Loucy (cell line): ENCODE measurements at regions not wholly inside any gene's neighbourhood (a gene's known extent, or its start where the extent isn't known, plus 50 kb on each side); places are given as distances from the start of the nearest gene placed in this dataset.

Source experiments
- H2AFZ ChIP-seq: fragments of 200-600 bp; sonication (generic); 2 replicates; pipeline ENCODE4 v1.6.0; 2016; ENCODE audit warnings: antibody characterized with exemption, mild to moderate bottlenecking, low read length, moderate library complexity
- H3F3A ChIP-seq: fragments of 200-600 bp; 2 replicates; pipeline ENCODE4 v1.6.0; 2016; ENCODE audit warnings: antibody characterized with exemption, low read depth, mild to moderate bottlenecking
- H3K27me3 ChIP-seq: fragments of 200-600 bp; sonication (generic); 2 replicates; pipeline ENCODE4 v1.6.1; 2014; ENCODE audit warnings: low read length, mild to moderate bottlenecking; ENCODE audit not compliant: insufficient read depth, poor library complexity, severe bottlenecking
- H3K36me3 ChIP-seq: fragments of 200-600 bp; sonication (generic); 2 replicates; pipeline ENCODE4 v1.6.1; 2016; ENCODE audit warnings: low read length; ENCODE audit not compliant: insufficient read depth
- H3K4me1 ChIP-seq: fragments of 200-600 bp; sonication (generic); 2 replicates; pipeline ENCODE4 v1.5.1; 2014; ENCODE audit warnings: low read length, mild to moderate bottlenecking; ENCODE audit not compliant: insufficient read depth, poor library complexity, severe bottlenecking
- H3K4me2 ChIP-seq: fragments of 200-600 bp; sonication (generic); 2 replicates; pipeline ENCODE4 v1.6.0; 2014; ENCODE audit warnings: antibody characterized with exemption, low read length, low read depth, mild to moderate bottlenecking; ENCODE audit not compliant: poor library complexity, severe bottlenecking
- H3K4me3 ChIP-seq: fragments of 200-600 bp; sonication (generic); 2 replicates; pipeline ENCODE4 v1.5.1; 2014; ENCODE audit warnings: low read length, mild to moderate bottlenecking, mixed read lengths; ENCODE audit not compliant: poor library complexity, severe bottlenecking
- H3K79me2 ChIP-seq: fragments of 200-600 bp; sonication (generic); 2 replicates; pipeline ENCODE4 v1.6.1; 2014; ENCODE audit warnings: low read length; ENCODE audit not compliant: insufficient read depth
- H3K9ac ChIP-seq: fragments of 200-600 bp; sonication (generic); 2 replicates; pipeline ENCODE4 v1.6.0; 2014; ENCODE audit warnings: mild to moderate bottlenecking, low read depth, low read length, moderate library complexity; ENCODE audit not compliant: poor library complexity, severe bottlenecking
- H3K9me2 ChIP-seq: fragments of 200-600 bp; sonication (generic); replicated peaks from 2 replicates; pipeline ENCODE4 v1.6.1; 2016; ENCODE audit warnings: low read depth, low read length, mixed read lengths
- H3K9me3 ChIP-seq: fragments of 200-600 bp; sonication (generic); 2 replicates; pipeline ENCODE4 v1.6.1; 2014; ENCODE audit warnings: mild to moderate bottlenecking, antibody characterized with exemption, low read length, low read depth; ENCODE audit not compliant: insufficient read depth
- H4K20me1 ChIP-seq: fragments of 200-600 bp; sonication (generic); 2 replicates; pipeline ENCODE4 v1.6.0; 2014; ENCODE audit warnings: antibody characterized with exemption, low read length, mild to moderate bottlenecking; ENCODE audit not compliant: insufficient read depth, poor library complexity, severe bottlenecking
- EZH2phosphoT487 ChIP-seq: fragments of 200-600 bp; IDR thresholded peaks from 2 replicates; pipeline ENCODE4 v1.6.1; 2018; ENCODE audit warnings: antibody characterized with exemption, mild to moderate bottlenecking, moderate library complexity, borderline replicate concordance
- TF ChIP-seq, protein P1 (sequence below): fragments of 200-600 bp; sonication (generic); conservative IDR thresholded peaks from 2 replicates; pipeline ENCODE4 v1.5.1; 2014; ENCODE audit warnings: mild to moderate bottlenecking, antibody characterized with exemption, low read length

DNA sequence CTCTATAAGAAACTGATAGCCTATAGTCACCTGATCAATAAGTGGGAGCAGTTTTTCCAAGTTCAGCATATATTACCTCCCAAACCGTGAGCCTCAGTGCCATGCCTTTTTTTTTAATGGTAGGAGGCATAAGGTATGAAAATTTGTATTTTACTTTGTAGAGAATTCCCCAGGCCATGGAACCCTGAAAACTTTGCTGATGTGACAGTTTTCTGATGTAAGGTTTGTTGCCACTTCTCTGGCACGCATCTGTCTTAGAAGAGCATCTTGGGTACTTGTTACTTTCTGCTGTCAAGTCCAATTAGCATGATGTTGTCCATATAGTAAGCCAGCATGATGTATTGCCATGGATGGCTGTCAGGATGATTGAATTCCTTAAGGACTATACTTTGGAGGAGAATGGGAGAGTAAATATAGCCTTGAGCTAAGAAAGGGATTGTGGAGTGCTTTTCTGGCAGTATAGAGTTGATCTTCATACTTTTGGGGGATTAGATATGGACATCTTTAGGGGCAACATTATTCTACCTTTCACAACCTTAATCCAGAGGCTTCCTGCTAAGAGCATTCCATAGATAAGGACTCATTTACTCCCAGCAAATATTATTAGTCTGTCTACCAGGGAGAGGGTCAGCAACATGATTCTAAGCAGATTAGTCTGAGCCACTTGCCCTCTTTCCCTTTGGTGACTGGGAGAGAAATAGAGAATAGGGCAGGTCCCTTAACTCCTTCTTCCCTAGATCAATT is 389.6 kb downstream of the YTHDC2 start:
- no peak overlapping the region for H3K4me3 ChIP-seq
- no peak overlapping the region for H3K9ac ChIP-seq
- H3K4me1 ChIP-seq, result no peaks in the 10 kb centered on the region
- no peak overlapping the region for H2AFZ ChIP-seq
- H3K79me2 ChIP-seq, result no peaks in the 10 kb centered on the region
- no peak overlapping the region for H3K4me2 ChIP-seq
- H3K9me3 ChIP-seq, result no peaks in the 10 kb centered on the region
- H3K27me3 ChIP-seq, result no peaks in the 10 kb centered on the region
- no peaks in the 10 kb centered on the region for H3F3A ChIP-seq
- H3K9me2 ChIP-seq, result no peaks in the 10 kb centered on the region
- TF ChIP-seq EZH2phosphoT487, result no peak
- TF ChIP-seq, protein P1, sequence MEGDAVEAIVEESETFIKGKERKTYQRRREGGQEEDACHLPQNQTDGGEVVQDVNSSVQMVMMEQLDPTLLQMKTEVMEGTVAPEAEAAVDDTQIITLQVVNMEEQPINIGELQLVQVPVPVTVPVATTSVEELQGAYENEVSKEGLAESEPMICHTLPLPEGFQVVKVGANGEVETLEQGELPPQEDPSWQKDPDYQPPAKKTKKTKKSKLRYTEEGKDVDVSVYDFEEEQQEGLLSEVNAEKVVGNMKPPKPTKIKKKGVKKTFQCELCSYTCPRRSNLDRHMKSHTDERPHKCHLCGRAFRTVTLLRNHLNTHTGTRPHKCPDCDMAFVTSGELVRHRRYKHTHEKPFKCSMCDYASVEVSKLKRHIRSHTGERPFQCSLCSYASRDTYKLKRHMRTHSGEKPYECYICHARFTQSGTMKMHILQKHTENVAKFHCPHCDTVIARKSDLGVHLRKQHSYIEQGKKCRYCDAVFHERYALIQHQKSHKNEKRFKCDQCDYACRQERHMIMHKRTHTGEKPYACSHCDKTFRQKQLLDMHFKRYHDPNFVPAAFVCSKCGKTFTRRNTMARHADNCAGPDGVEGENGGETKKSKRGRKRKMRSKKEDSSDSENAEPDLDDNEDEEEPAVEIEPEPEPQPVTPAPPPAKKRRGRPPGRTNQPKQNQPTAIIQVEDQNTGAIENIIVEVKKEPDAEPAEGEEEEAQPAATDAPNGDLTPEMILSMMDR, result no peak
- no peaks in the 10 kb centered on the region for H4K20me1 ChIP-seq
- no peaks in the 10 kb centered on the region for H3K36me3 ChIP-seq

DNA sequence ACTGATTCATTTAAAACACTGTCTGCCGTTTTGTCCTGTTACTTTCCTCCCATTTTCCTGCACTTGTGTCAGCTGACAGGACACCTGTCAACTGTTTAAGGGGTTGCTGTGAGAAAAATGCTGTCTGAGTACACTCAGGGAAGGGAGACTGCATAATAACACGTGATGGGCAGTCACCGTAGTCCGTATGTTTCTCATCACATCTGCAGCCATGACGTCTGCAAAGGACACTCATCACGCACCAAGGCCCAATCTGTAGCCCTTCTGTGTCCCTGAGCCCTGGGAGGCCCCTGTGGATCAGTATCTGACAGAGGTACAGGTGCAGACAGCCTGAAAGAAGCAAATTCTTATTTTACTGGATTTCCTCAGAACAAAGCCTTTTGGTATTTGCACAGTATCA is 396.3 kb downstream of the YTHDC2 start:
- TF ChIP-seq, protein P1, result no peak
- TF ChIP-seq EZH2phosphoT487, result no peak
- H3K9me2 ChIP-seq, result no peaks in the 10 kb centered on the region
- no peak overlapping the region for H2AFZ ChIP-seq
- no peaks in the 10 kb centered on the region for H4K20me1 ChIP-seq
- no peaks in the 10 kb centered on the region for H3K9me3 ChIP-seq
- no peak overlapping the region for H3K4me3 ChIP-seq
- no peaks in the 10 kb centered on the region for H3K79me2 ChIP-seq
- H3K4me1 ChIP-seq, result no peaks in the 10 kb centered on the region
- H3K9ac ChIP-seq, result no peak overlapping the region
- no peaks in the 10 kb centered on the region for H3K36me3 ChIP-seq
- no peak overlapping the region for H3K4me2 ChIP-seq
- no peaks in the 10 kb centered on the region for H3F3A ChIP-seq
- no peaks in the 10 kb centered on the region for H3K27me3 ChIP-seq

DNA sequence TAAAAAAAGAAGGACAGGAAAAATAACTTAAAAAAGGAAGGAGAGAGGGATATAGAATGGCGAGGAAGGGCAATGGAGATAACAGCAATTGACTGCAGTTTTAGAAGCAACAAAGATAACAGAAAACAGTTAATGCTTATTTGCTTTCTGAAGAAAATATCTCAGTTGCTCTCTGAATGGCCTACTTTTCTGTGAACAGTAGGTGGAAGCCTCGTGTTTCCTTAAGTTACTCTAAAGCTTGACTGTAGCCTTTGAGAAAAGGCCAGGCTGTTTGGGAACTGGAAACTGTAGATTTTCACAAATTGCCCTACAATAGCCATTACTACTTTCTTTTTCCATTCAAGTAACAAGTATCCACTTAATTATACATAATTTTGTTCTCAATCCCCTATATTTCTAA is 404.5 kb downstream of the YTHDC2 start:
- Histone ChIP-seq H2AFZ (no peak overlapping the region), H3F3A (no peaks in the 10 kb centered on the region), H3K9me3 (no peaks in the 10 kb centered on the region), H3K79me2 (no peaks in the 10 kb centered on the region), H3K27me3 (no peaks in the 10 kb centered on the region), H3K4me1 (no peaks in the 10 kb centered on the region), H4K20me1 (no peaks in the 10 kb centered on the region), H3K36me3 (no peaks in the 10 kb centered on the region), H3K4me2 (no peak overlapping the region), H3K4me3 (no peak overlapping the region), H3K9me2 (no peaks in the 10 kb centered on the region), H3K9ac (no peak overlapping the region)
- TF ChIP-seq EZH2phosphoT487, result no peak
- TF ChIP-seq, protein P1, result no peak
